GM23338 (cell line): ENCODE measurements at regions not wholly inside any gene's neighbourhood (a gene's known extent, or its start where the extent isn't known, plus 50 kb on each side); places are given as distances from the start of the nearest gene placed in this dataset.
"Not testable (repeated sequence)": the region's sequence is repeated elsewhere in the genome, so short reads cannot be mapped to it uniquely, and the experiment has no call there.

Experiments used
- ATAC-seq: fragments of 200-7000 bp; cut with Tn5 transposase; 3 replicates; pipeline ENCODE4 v1.9.1; 2020
- DNase-seq: peaks from one replicate; pipeline ENCODE4 v3.0.0-alpha.2; 2015; ENCODE audit warnings: low spot score
- H2AFZ ChIP-seq: fragments of 200-600 bp; sonication (generic); 2 replicates; pipeline ENCODE4 v1.8.0; 2016; ENCODE audit warnings: antibody characterized with exemption, mild to moderate bottlenecking, moderate library complexity
- H3F3A ChIP-seq: fragments of 200-600 bp; sonication (generic); replicated peaks from 2 replicates; pipeline ENCODE4 v1.8.0; 2017; ENCODE audit warnings: antibody characterized with exemption, mixed run types, low read depth
- H3K27ac ChIP-seq: fragments of 200-600 bp; sonication (generic); 2 replicates; pipeline ENCODE4 v1.6.1; 2016; ENCODE audit warnings: low read depth
- H3K27me3 ChIP-seq: fragments of 200-600 bp; sonication (generic); 2 replicates; pipeline ENCODE4 v1.8.0; 2016; ENCODE audit warnings: mild to moderate bottlenecking, mixed run types, moderate library complexity; ENCODE audit not compliant: insufficient read depth
- H3K36me3 ChIP-seq: fragments of 200-600 bp; sonication (generic); 2 replicates; pipeline ENCODE4 v1.8.0; 2016; ENCODE audit warnings: mild to moderate bottlenecking; ENCODE audit not compliant: insufficient read depth
- H3K4me1 ChIP-seq: fragments of 200-600 bp; sonication (generic); 2 replicates; pipeline ENCODE4 v1.8.0; 2016; ENCODE audit warnings: mild to moderate bottlenecking, moderate library complexity; ENCODE audit not compliant: insufficient read depth
- H3K4me2 ChIP-seq: fragments of 200-600 bp; sonication (generic); 2 replicates; pipeline ENCODE4 v1.7.1; 2017; ENCODE audit warnings: mixed run types
- H3K4me3 ChIP-seq: fragments of 200-600 bp; sonication (generic); 2 replicates; pipeline ENCODE4 v1.6.1; 2016; ENCODE audit warnings: mixed run types
- H3K79me2 ChIP-seq: fragments of 200-600 bp; sonication (generic); replicated peaks from 2 replicates; pipeline ENCODE4 v1.8.0; 2017; ENCODE audit warnings: mild to moderate bottlenecking; ENCODE audit not compliant: insufficient read depth
- H3K9me2 ChIP-seq: fragments of 200-600 bp; sonication (generic); 2 replicates; pipeline ENCODE4 v1.8.0; 2017; ENCODE audit not compliant: insufficient read depth
- H4K20me1 ChIP-seq: fragments of 200-600 bp; sonication (generic); replicated peaks from 2 replicates; pipeline ENCODE4 v1.8.0; 2017; ENCODE audit warnings: mild to moderate bottlenecking; ENCODE audit not compliant: insufficient read depth
- H3K27ac Mint-ChIP-seq: 2 replicates; pipeline ENCODE4 v1.8.0; 2020; ENCODE audit warnings: inconsistent platforms, mild to moderate bottlenecking, moderate library complexity, mixed read lengths
- H3K27me3 Mint-ChIP-seq: 3 replicates; pipeline ENCODE4 v1.8.0; 2022; ENCODE audit warnings: low read depth, mild to moderate bottlenecking, moderate library complexity, mixed read lengths, inconsistent platforms; ENCODE audit not compliant: insufficient read depth, poor library complexity
- H3K36me3 Mint-ChIP-seq: 3 replicates; pipeline ENCODE4 v1.8.0; 2021; ENCODE audit warnings: low read depth, mild to moderate bottlenecking, inconsistent platforms, moderate library complexity, mixed read lengths
- H3K4me1 Mint-ChIP-seq: 3 replicates; pipeline ENCODE4 v1.8.0; 2020; ENCODE audit warnings: mild to moderate bottlenecking, inconsistent platforms, mixed read lengths
- H3K4me3 Mint-ChIP-seq: 3 replicates; pipeline ENCODE4 v1.8.0; 2021; ENCODE audit warnings: moderate library complexity, mild to moderate bottlenecking, inconsistent platforms, mixed read lengths
- H3K9me3 Mint-ChIP-seq: 3 replicates; pipeline ENCODE4 v1.8.0; 2020; ENCODE audit warnings: moderate library complexity, mild to moderate bottlenecking, inconsistent platforms, mixed read lengths
- CTCF ChIP-seq, 2 experiments: fragments of 200-600 bp in 1 of 2; sonication (generic) in 1 of 2; conservative IDR thresholded peaks; 2 replicates each; pipeline versions ENCODE4 v1.5.1 to v1.6.1; 2016 to 2017; ENCODE audit warnings: antibody characterized with exemption in 2 of 2, low read depth in 2 of 2, mild to moderate bottlenecking in 2 of 2, moderate library complexity in 1 of 2
- EZH2 ChIP-seq: fragments of 200-600 bp; sonication (generic); IDR thresholded peaks from one replicate; pipeline ENCODE4 v1.8.0; 2017; ENCODE audit warnings: antibody characterized with exemption, mild to moderate bottlenecking, low read depth; ENCODE audit not compliant: unreplicated experiment
- EZH2phosphoT487 ChIP-seq: fragments of 200-600 bp; sonication (generic); IDR thresholded peaks from one replicate; pipeline ENCODE4 v1.8.1; 2018; ENCODE audit warnings: antibody characterized with exemption; ENCODE audit not compliant: unreplicated experiment
- POLR2AphosphoS5 ChIP-seq: IDR thresholded peaks from 2 replicates; pipeline ENCODE4 v1.6.1; 2016; ENCODE audit warnings: antibody characterized with exemption, low read depth
- REST ChIP-seq: IDR thresholded peaks from one replicate; pipeline ENCODE4 v1.6.1; 2018; ENCODE audit warnings: antibody characterized with exemption; ENCODE audit not compliant: unreplicated experiment

- not testable (repeated sequence) for H3K4me1 Mint-ChIP-seq
These were observed 79.9 kb upstream of the UXT start for GRCh38 chrX:47738870-47739269.

GRCh38 chrX:47723689-47724088 lies 64.7 kb upstream of the UXT start:
- Histone ChIP-seq H4K20me1 (no peaks in the 10 kb centered on the region), H3K27me3 (no peaks in the 10 kb centered on the region), H3K9me2 (no peaks in the 10 kb centered on the region), H3F3A (no peaks in the 10 kb centered on the region), H2AFZ (no peak overlapping the region), H3K27ac (no peak overlapping the region), H3K36me3 (no peaks in the 10 kb centered on the region), H3K4me3 (no peak overlapping the region), H3K4me2 (no peak overlapping the region), H3K79me2 (no peaks in the 10 kb centered on the region), H3K4me1 (no peaks in the 10 kb centered on the region)
- DNase-seq = peak; percentile 37
- Mint-ChIP-seq H3K9me3 (no peaks in the 10 kb centered on the region; the same call in 1 of the 3 replicates), H3K27me3 (peaks cover 1% of the 10 kb centered on the region), H3K27ac (no peak overlapping the region), H3K4me3 (no peak overlapping the region), H3K4me1 (no peaks in the 10 kb centered on the region), H3K36me3 (no peaks in the 10 kb centered on the region)
- TF ChIP-seq REST = no peak
- peak; percentile 42 to 73 for TF ChIP-seq CTCF (conservative IDR thresholded peaks at IDR 0.05; ENCODE audit: low read depth in 2 of 2)
- ATAC-seq = peak; percentile 58; the same call in 2 of the 3 replicates

More at GRCh38 chrX:47738870-47739269, 79.9 kb upstream of the UXT start:
- ATAC-seq, H3K27ac ChIP-seq, H3K4me3 Mint-ChIP-seq, H3K36me3 ChIP-seq, H4K20me1 ChIP-seq, H3K4me1 ChIP-seq, H3K9me2 ChIP-seq, H3K9me3 Mint-ChIP-seq, H3F3A ChIP-seq, H3K79me2 ChIP-seq, H3K4me2 ChIP-seq, H3K27me3 Mint-ChIP-seq, H3K36me3 Mint-ChIP-seq, H3K27me3 ChIP-seq, DNase-seq, H2AFZ ChIP-seq, H3K4me3 ChIP-seq, H3K27ac Mint-ChIP-seq: not testable (repeated sequence)

- no peak overlapping the region for H3K4me2 ChIP-seq
- H3K4me1 Mint-ChIP-seq = no peaks in the 10 kb centered on the region
- no peak overlapping the region for H3K4me3 ChIP-seq
- DNase-seq = no peak
- H3K4me3 Mint-ChIP-seq = no peak overlapping the region
- no peaks in the 10 kb centered on the region; the same call in 1 of the 3 replicates for H3K9me3 Mint-ChIP-seq
- peaks cover 1% of the 10 kb centered on the region for H3K27me3 Mint-ChIP-seq
- no peaks in the 10 kb centered on the region for H3K9me2 ChIP-seq
- no peaks in the 10 kb centered on the region for H3K36me3 ChIP-seq
- H4K20me1 ChIP-seq = no peaks in the 10 kb centered on the region
- H3F3A ChIP-seq = no peaks in the 10 kb centered on the region
- H3K27ac ChIP-seq = no peak overlapping the region
- H3K79me2 ChIP-seq = no peaks in the 10 kb centered on the region
- H3K36me3 Mint-ChIP-seq = no peaks in the 10 kb centered on the region
- H3K4me1 ChIP-seq = no peaks in the 10 kb centered on the region
- no peak for ATAC-seq
- H3K27me3 ChIP-seq = no peaks in the 10 kb centered on the region
- no peak overlapping the region for H2AFZ ChIP-seq
- H3K27ac Mint-ChIP-seq = no peak overlapping the region
- TF ChIP-seq CTCF (conservative IDR thresholded peaks at IDR 0.05; ENCODE audit: low read depth in 2 of 2) (no peak), EZH2phosphoT487 (no peak), REST (no peak), EZH2 (no peak), POLR2AphosphoS5 (no peak)
These were observed 64.1 kb upstream of the UXT start for GRCh38 chrX:47723083-47723482.
